H1 (cell line): ENCODE measurements at regions not wholly inside any gene's neighbourhood (a gene's known extent, or its start where the extent isn't known, plus 50 kb on each side); places are given as distances from the start of the nearest gene placed in this dataset.

Source experiments
- CTCF ChIA-PET: fragments of 300-600 bp; sonication (Branson Sonifier 250); formaldehyde crosslinking; loops from one replicate; lab custom pipeline; 2021; ENCODE audit not compliant: partially characterized antibody; lab: Charles Lee
- POLR2A ChIA-PET: fragments of 300-600 bp; sonication (Branson Sonifier 250); formaldehyde crosslinking; loops from one replicate; lab custom pipeline; 2021; ENCODE audit warnings: inconsistent platforms; ENCODE audit not compliant: partially characterized antibody; lab: Charles Lee
- DNase-seq, 2 experiments: peaks; one replicate each; pipeline versions ENCODE4 v3.0.0 to v3.0.0-alpha.2; 2010 to 2022; ENCODE audit warnings: low spot score in 2 of 2, low read depth in 1 of 2, mixed read lengths in 1 of 2
- FAIRE-seq: peaks from 2 replicates; lab custom pipeline; 2011; peaks lifted over from hg19 to GRCh38; lab: Jason Lieb, UNC
- H2AFZ ChIP-seq: 2 replicates; pipeline ENCODE4 v1.8.1; 2012; ENCODE audit warnings: low read length, inconsistent platforms
- H2AK5ac ChIP-seq: 2 replicates; pipeline ENCODE4 v1.6.1; 2013; ENCODE audit warnings: low read depth, low read length
- H2BK120ac ChIP-seq: replicated peaks from 2 replicates; pipeline ENCODE3; 2013; ENCODE audit warnings: low read depth, low read length, inconsistent platforms
- H2BK12ac ChIP-seq: 2 replicates; pipeline ENCODE4 v1.6.1; 2013; ENCODE audit warnings: low read depth, low read length
- H2BK15ac ChIP-seq: 2 replicates; pipeline ENCODE4 v1.6.1; 2013; ENCODE audit warnings: low read length
- H2BK20ac ChIP-seq: 2 replicates; pipeline ENCODE4 v1.6.1; 2013; ENCODE audit warnings: low read length
- H2BK5ac ChIP-seq: 2 replicates; pipeline ENCODE4 v1.6.1; 2013; ENCODE audit warnings: low read depth, low read length
- H3K14ac ChIP-seq: 2 replicates; pipeline ENCODE4 v1.6.1; 2013; ENCODE audit warnings: inconsistent platforms; ENCODE audit not compliant: insufficient read length
- H3K18ac ChIP-seq: 2 replicates; pipeline ENCODE4 v1.6.1; 2013; ENCODE audit warnings: low read length; ENCODE audit errors: extremely low read depth
- H3K23ac ChIP-seq: 2 replicates; pipeline ENCODE4 v1.6.1; 2013; ENCODE audit warnings: inconsistent platforms; ENCODE audit not compliant: insufficient read length
- H3K23me2 ChIP-seq: 2 replicates; pipeline ENCODE4 v1.6.1; 2013; ENCODE audit warnings: low read depth, low read length
- H3K27ac ChIP-seq: 2 replicates; pipeline ENCODE4 v1.6.1; 2011; ENCODE audit warnings: low read depth, low read length, inconsistent platforms
- H3K27me3 ChIP-seq, 4 experiments: replicated peaks in 1 of 4; 1 replicate in 1 of 4; 2 replicates in 3 of 4; pipeline versions ENCODE4 v1.6.1 to v1.8.1; 2011 to 2013; ENCODE audit warnings: low read length in 3 of 4, mild to moderate bottlenecking in 3 of 4, inconsistent platforms in 2 of 4, mixed read lengths in 2 of 4, moderate library complexity in 1 of 4; ENCODE audit not compliant: control insufficient read depth in 3 of 4, insufficient read depth in 3 of 4; ENCODE audit errors: extremely low read depth in 1 of 4
- H3K36me3 ChIP-seq, 4 experiments: 2 replicates each; pipeline versions ENCODE4 v1.6.1 to v1.8.1; 2011 to 2013; ENCODE audit warnings: mild to moderate bottlenecking in 4 of 4, low read length in 3 of 4, moderate library complexity in 2 of 4, control low read depth in 1 of 4, inconsistent platforms in 1 of 4; ENCODE audit not compliant: insufficient read depth in 4 of 4, control insufficient read depth in 2 of 4
- H3K4ac ChIP-seq: replicated peaks from 2 replicates; pipeline ENCODE3; 2013; ENCODE audit warnings: low read length, low read depth, mixed read lengths, inconsistent platforms; ENCODE audit not compliant: insufficient read length
- H3K4me1 ChIP-seq, 4 experiments: replicated peaks in 1 of 4; 1 replicate in 1 of 4; 2 replicates in 3 of 4; pipeline versions ENCODE4 v1.6.1 to v1.8.1; 2011 to 2013; ENCODE audit warnings: low read length in 3 of 4, inconsistent platforms in 2 of 4, mixed read lengths in 1 of 4; ENCODE audit not compliant: insufficient read depth in 4 of 4, control insufficient read depth in 3 of 4
- H3K4me2 ChIP-seq, 2 experiments: 2 replicates each; pipeline versions ENCODE4 v1.6.1 to v1.8.1; 2011 to 2013; ENCODE audit warnings: low read depth in 2 of 2, low read length in 2 of 2, control low read depth in 1 of 2, inconsistent platforms in 1 of 2, mild to moderate bottlenecking in 1 of 2; ENCODE audit not compliant: insufficient read depth in 1 of 2
- H3K4me3 ChIP-seq, 4 experiments: fragments of 200-600, 300-600 bp in 1 of 4; sonication (generic), shearing (Covaris generic), sonication (Bioruptor Twin) in 1 of 4; 2 replicates each; pipeline versions ENCODE4 v1.5.1 to v1.8.1; 2011 to 2016; ENCODE audit warnings: low read length in 4 of 4, low read depth in 3 of 4, control low read depth in 2 of 4, inconsistent platforms in 2 of 4, mild to moderate bottlenecking in 2 of 4, mixed read lengths in 1 of 4, moderate library complexity in 1 of 4; ENCODE audit not compliant: insufficient read depth in 2 of 4; ENCODE audit errors: extremely low read depth in 1 of 4
- H3K56ac ChIP-seq: replicated peaks from 2 replicates; pipeline ENCODE3; 2013; ENCODE audit warnings: low read depth, mild to moderate bottlenecking, mixed read lengths, low read length, inconsistent platforms; ENCODE audit not compliant: insufficient read length
- H3K79me1 ChIP-seq: 2 replicates; pipeline ENCODE4 v1.6.1; 2013; ENCODE audit warnings: low read depth, low read length, control low read depth
- H3K79me2 ChIP-seq, 2 experiments: 2 replicates each; pipeline versions ENCODE4 v1.6.1 to v1.8.1; 2012 to 2013; ENCODE audit warnings: low read length in 2 of 2, mild to moderate bottlenecking in 2 of 2, inconsistent platforms in 1 of 2; ENCODE audit not compliant: insufficient read depth in 2 of 2, control insufficient read depth in 1 of 2
- H3K9ac ChIP-seq, 4 experiments: replicated peaks in 1 of 4; 1 replicate in 1 of 4; 2 replicates in 3 of 4; pipeline versions ENCODE4 v1.6.1 to v1.8.1; 2011 to 2013; ENCODE audit warnings: low read depth in 3 of 4, low read length in 3 of 4, control low read depth in 2 of 4, mild to moderate bottlenecking in 2 of 4, moderate library complexity in 2 of 4, inconsistent platforms in 1 of 4; ENCODE audit errors: extremely low read depth in 1 of 4
- H3K9me3 ChIP-seq, 2 experiments: 2 replicates each; pipeline versions ENCODE4 v1.6.1 to v1.8.1; 2012 to 2013; ENCODE audit warnings: mild to moderate bottlenecking in 2 of 2, moderate library complexity in 2 of 2, control low read depth in 1 of 2, inconsistent platforms in 1 of 2, low read depth in 1 of 2, low read length in 1 of 2, mixed read lengths in 1 of 2; ENCODE audit not compliant: insufficient read depth in 2 of 2
- H4K20me1 ChIP-seq, 2 experiments: replicated peaks in 1 of 2; 2 replicates each; pipeline versions ENCODE3 to v1.8.1; 2011 to 2013; ENCODE audit warnings: inconsistent platforms in 2 of 2, low read length in 2 of 2, mild to moderate bottlenecking in 1 of 2; ENCODE audit not compliant: insufficient read depth in 2 of 2, control insufficient read depth in 1 of 2
- H4K5ac ChIP-seq: 2 replicates; pipeline ENCODE4 v1.6.1; 2013; ENCODE audit warnings: low read length, low read depth, mixed read lengths, inconsistent platforms; ENCODE audit not compliant: insufficient read length
- H4K8ac ChIP-seq: 2 replicates; pipeline ENCODE4 v1.8.0; 2013; ENCODE audit warnings: mild to moderate bottlenecking, moderate library complexity, low read length, inconsistent platforms; ENCODE audit not compliant: insufficient read depth; ENCODE audit errors: extremely low read depth
- H4K91ac ChIP-seq: replicated peaks from 2 replicates; pipeline ENCODE3; 2013; ENCODE audit warnings: low read length, mixed read lengths, inconsistent platforms; ENCODE audit not compliant: insufficient read length
- ASH2L ChIP-seq: fragments of 200-600, 300-600 bp; sonication (generic); IDR thresholded peaks from one replicate; pipeline ENCODE4 v1.7.1; 2017; ENCODE audit warnings: low read length
- CHD2 ChIP-seq: IDR thresholded peaks from 2 replicates; pipeline ENCODE4 v1.6.1; 2012; ENCODE audit warnings: low read length, improper control_type of control experiment
- CREB1 ChIP-seq: IDR thresholded peaks from 2 replicates; pipeline ENCODE4 v1.6.1; 2012; ENCODE audit warnings: inconsistent platforms
- EP300 ChIP-seq, 2 experiments: IDR thresholded peaks; 1 replicate in 1 of 2; 2 replicates in 1 of 2; pipeline ENCODE4 v1.6.1; 2011 to 2012; ENCODE audit warnings: low read depth in 2 of 2, low read length in 2 of 2, mild to moderate bottlenecking in 2 of 2, borderline replicate concordance in 1 of 2, inconsistent platforms in 1 of 2, moderate library complexity in 1 of 2
- FOSL1 ChIP-seq: IDR thresholded peaks from 2 replicates; pipeline ENCODE4 v1.6.1; 2011; ENCODE audit warnings: mild to moderate bottlenecking, low read depth, low read length, moderate library complexity; ENCODE audit not compliant: insufficient read depth
- GTF2F1 ChIP-seq: IDR thresholded peaks from 2 replicates; pipeline ENCODE4 v1.6.1; 2012; ENCODE audit warnings: low read depth, low read length, improper control_type of control experiment, borderline replicate concordance
- JUN ChIP-seq: IDR thresholded peaks from 2 replicates; pipeline ENCODE4 v1.6.1; 2011; ENCODE audit warnings: low read depth, mild to moderate bottlenecking, improper control_type of control experiment, low read length
- KDM4A ChIP-seq: IDR thresholded peaks from one replicate; pipeline ENCODE4 v1.7.1; 2012; ENCODE audit warnings: low read depth, mild to moderate bottlenecking, moderate library complexity, low read length, inconsistent platforms; ENCODE audit not compliant: severe bottlenecking
- MAFK ChIP-seq: IDR thresholded peaks from 2 replicates; pipeline ENCODE4 v1.6.1; 2012; ENCODE audit warnings: low read depth, mild to moderate bottlenecking, improper control_type of control experiment, low read length
- NANOG ChIP-seq: IDR thresholded peaks from 2 replicates; pipeline ENCODE4 v1.6.1; 2011; ENCODE audit warnings: low read length, low read depth, mild to moderate bottlenecking, inconsistent platforms; ENCODE audit not compliant: insufficient read depth, poor library complexity, severe bottlenecking
- NRF1 ChIP-seq: IDR thresholded peaks from 2 replicates; pipeline ENCODE4 v1.6.1; 2011; ENCODE audit warnings: mild to moderate bottlenecking, low read depth, low read length, improper control_type of control experiment
- POLR2AphosphoS5 ChIP-seq: IDR thresholded peaks from 2 replicates; pipeline ENCODE4 v1.6.1; 2011; ENCODE audit warnings: low read depth, low read length
- POU5F1 ChIP-seq: IDR thresholded peaks from 2 replicates; pipeline ENCODE4 v1.6.1; 2011; ENCODE audit warnings: low read depth, mild to moderate bottlenecking, low read length, moderate library complexity
- SUZ12 ChIP-seq: fragments of 200-600 bp; sonication (generic); IDR thresholded peaks from 2 replicates; pipeline ENCODE4 v1.6.1; 2012; ENCODE audit warnings: mild to moderate bottlenecking, inconsistent platforms, low read length, moderate library complexity, mixed read lengths
- ZNF274 ChIP-seq: IDR thresholded peaks from 2 replicates; pipeline ENCODE4 v1.7.0; 2012; ENCODE audit warnings: low read length, borderline replicate concordance; ENCODE audit errors: extremely low read depth
- WGBS, 2 experiments: shearing (Covaris generic) in 1 of 2; methylation state at CpG; one replicate each; pipeline versions ENCODE4 v1.1.6 to v1.1.7; 2013 to 2015; ENCODE audit warnings: low lambda C conversion rate in 2 of 2, mixed read lengths in 2 of 2, inconsistent platforms in 1 of 2, low coverage in 1 of 2, missing lambda C conversion rate in 1 of 2; ENCODE audit not compliant: insufficient replicate concordance in 2 of 2, insufficient coverage in 1 of 2, insufficient read length in 1 of 2; ENCODE audit errors: extremely low coverage in 1 of 2, missing lambda C conversion rate in 1 of 2; 5-methylcytosine and 5-hydroxymethylcytosine counted together

DNA sequence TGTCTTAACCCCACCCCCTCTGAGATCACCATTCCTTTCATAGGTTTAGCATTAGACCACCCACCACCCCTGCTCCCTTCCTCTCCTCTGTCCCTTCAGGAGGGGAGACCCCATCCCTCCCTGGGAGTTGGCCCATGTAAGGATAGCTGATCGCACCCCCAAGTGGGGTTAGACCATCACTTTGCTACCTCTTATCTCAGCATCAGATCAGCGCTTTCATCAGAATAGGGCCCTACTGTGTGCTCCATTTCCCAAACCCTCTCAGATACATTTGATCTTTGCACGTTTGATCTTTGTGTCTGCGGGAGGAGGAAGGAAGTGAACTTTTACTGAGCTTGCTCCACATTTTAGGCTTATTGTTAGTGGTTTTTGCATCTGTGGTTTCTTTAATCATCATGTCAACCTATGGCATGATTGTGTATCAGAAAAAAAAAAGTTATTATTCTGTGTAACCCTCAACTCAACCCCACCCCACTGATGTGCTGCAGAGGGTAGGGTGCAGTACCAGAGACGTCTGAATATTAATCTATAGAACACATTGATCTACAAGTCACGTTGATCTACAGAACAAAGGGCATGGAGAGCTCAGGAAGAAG is 81.2 kb downstream of the PDCL3 start:
- Histone ChIP-seq H3K4me2 (no peak overlapping the region), H3K4me1 (peaks cover 3 to 12% (median 6%) of the 10 kb centered on the region in 4 experiments), H2AFZ (no peak overlapping the region), H3K79me2 (no peaks in the 10 kb centered on the region), H3K23me2 (no peaks in the 10 kb centered on the region), H2BK20ac (no peak overlapping the region), H3K27ac (no peak overlapping the region), H3K4me3 (no peak overlapping the region), H2BK120ac (no peak overlapping the region), H3K27me3 (no peaks in the 10 kb centered on the region), H3K4ac (no peak overlapping the region), H4K20me1 (no peaks in the 10 kb centered on the region), H2BK15ac (no peak overlapping the region), H4K5ac (no peak overlapping the region), H3K18ac (no peak overlapping the region), H3K36me3 (no peaks in the 10 kb centered on the region), H4K8ac (no peak overlapping the region), H4K91ac (no peak overlapping the region), H2BK5ac (no peak overlapping the region), H2AK5ac (no peak overlapping the region), H3K9ac (no peak overlapping the region), H3K79me1 (no peaks in the 10 kb centered on the region), H3K14ac (no peak overlapping the region), H2BK12ac (no peak overlapping the region), H3K56ac (no peak overlapping the region), H3K9me3 (peaks cover 0 to 4% of the 10 kb centered on the region in 2 experiments; a peak in 1 of 4 replicates), H3K23ac (no peak overlapping the region)
- ChIA-PET POLR2A (interaction anchor here (0.8 kb wide), 1 partner anchor 358 kb away, joined by 3 read pairs; the partner anchor contains the start of gene RPL31), CTCF (interaction anchor here (0.8 to 1.1 kb wide), 3 partner anchors 9 to 339 kb away, joined by 3 to 4 read pairs (median 3); no protein-coding TSS in a partner anchor)
- 93% methylated on average over 6 of the region's 6 CpGs; no CpG with 5 or more reads in 1 of the 2 experiments for WGBS, 2 experiments
- DNase-seq (no peak), FAIRE-seq (no peak)
- TF ChIP-seq KDM4A (no peak), JUN (no peak), GTF2F1 (no peak), ZNF274 (no peak), NANOG (no peak), CREB1 (no peak), NRF1 (no peak), CHD2 (no peak), POU5F1 (no peak), SUZ12 (no peak), FOSL1 (no peak), MAFK (no peak), POLR2AphosphoS5 (no peak), ASH2L (no peak), EP300 (IDR thresholded peaks at IDR 0.05; ENCODE audit: borderline replicate concordance in 1 of 2, low read depth in 2 of 2, low read length in 2 of 2) (no peak)
